ENCODE measurements at regions not wholly inside any gene's neighbourhood (a gene's known extent, or its start where the extent isn't known, plus 50 kb on each side); places are given as distances from the start of the nearest gene placed in this dataset.

- TF ChIP-seq CTCF (IDR thresholded peaks at IDR 0.05) (no peak), POLR2A (IDR thresholded peaks at IDR 0.05) (no peak)
These were observed 793.0 kb downstream of the EDEM1 start for GRCh38 chr3:5980475-5980874.
